Endothelial cell of umbilical vein (primary cell): ENCODE measurements at regions not wholly inside any gene's neighbourhood (a gene's known extent, or its start where the extent isn't known, plus 50 kb on each side); places are given as distances from the start of the nearest gene placed in this dataset.

ENCODE experiments used
- EZH2 ChIP-seq: IDR thresholded peaks from 2 replicates; pipeline ENCODE4 v1.6.1; 2012; ENCODE audit warnings: borderline replicate concordance, low read depth, mild to moderate bottlenecking, moderate library complexity, low read length, inconsistent platforms; ENCODE audit not compliant: severe bottlenecking
- POLR2AphosphoS5 ChIP-seq: IDR thresholded peaks from 2 replicates; pipeline ENCODE4 v1.6.1; 2012; ENCODE audit warnings: low read depth, mild to moderate bottlenecking, control low read depth, low read length, moderate library complexity; ENCODE audit not compliant: insufficient read depth
- TF ChIP-seq, protein P1 (sequence below), 2 donors: IDR thresholded peaks; 1 replicate in 1 of 2; 2 replicates in 1 of 2; pipeline ENCODE4 v1.5.1; 2011; ENCODE audit warnings: low read length in 2 of 2, mild to moderate bottlenecking in 2 of 2, moderate library complexity in 2 of 2, control low read depth in 1 of 2, inconsistent platforms in 1 of 2, low read depth in 1 of 2; ENCODE audit not compliant: insufficient read depth in 1 of 2; ENCODE audit errors: extremely low read depth in 1 of 2

DNA sequence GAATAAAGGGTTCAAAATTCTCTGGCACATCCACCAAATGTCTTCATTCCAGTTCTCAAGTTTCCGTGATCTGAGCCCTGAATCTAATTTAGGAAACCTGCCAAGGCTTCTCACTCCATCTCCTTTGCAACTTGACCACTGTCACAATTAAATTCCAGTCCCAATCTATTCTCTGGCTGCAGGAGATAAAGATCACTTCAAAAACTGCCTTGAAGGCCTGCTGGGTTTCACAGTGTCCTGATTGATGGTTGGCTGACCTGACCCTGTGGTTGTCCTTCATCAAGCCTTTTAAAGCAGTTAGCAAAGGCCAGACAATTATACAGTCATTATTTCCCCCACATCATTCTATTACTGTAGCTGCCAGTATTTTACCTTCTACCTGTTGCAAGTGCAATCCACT is 60.3 kb upstream of the DNAJC10 start:
- TF ChIP-seq, protein P1, sequence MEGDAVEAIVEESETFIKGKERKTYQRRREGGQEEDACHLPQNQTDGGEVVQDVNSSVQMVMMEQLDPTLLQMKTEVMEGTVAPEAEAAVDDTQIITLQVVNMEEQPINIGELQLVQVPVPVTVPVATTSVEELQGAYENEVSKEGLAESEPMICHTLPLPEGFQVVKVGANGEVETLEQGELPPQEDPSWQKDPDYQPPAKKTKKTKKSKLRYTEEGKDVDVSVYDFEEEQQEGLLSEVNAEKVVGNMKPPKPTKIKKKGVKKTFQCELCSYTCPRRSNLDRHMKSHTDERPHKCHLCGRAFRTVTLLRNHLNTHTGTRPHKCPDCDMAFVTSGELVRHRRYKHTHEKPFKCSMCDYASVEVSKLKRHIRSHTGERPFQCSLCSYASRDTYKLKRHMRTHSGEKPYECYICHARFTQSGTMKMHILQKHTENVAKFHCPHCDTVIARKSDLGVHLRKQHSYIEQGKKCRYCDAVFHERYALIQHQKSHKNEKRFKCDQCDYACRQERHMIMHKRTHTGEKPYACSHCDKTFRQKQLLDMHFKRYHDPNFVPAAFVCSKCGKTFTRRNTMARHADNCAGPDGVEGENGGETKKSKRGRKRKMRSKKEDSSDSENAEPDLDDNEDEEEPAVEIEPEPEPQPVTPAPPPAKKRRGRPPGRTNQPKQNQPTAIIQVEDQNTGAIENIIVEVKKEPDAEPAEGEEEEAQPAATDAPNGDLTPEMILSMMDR (IDR thresholded peaks at IDR 0.05; ENCODE audit: extremely low read depth in 1 of 2, insufficient read depth in 1 of 2, low read depth in 1 of 2, low read length in 2 of 2), result no peak
- TF ChIP-seq EZH2 (no peak), POLR2AphosphoS5 (no peak)
